ENCODE measurements at regions not wholly inside any gene's neighbourhood (a gene's known extent, or its start where the extent isn't known, plus 50 kb on each side); places are given as distances from the start of the nearest gene placed in this dataset.

- 73 to 79% (median 74%) methylated on average over 4 of the region's 4 CpGs for WGBS, 4 donors
Measured at GRCh38 chr4:61086357-61086756, 113.8 kb upstream of the ADGRL3 start.

DNA sequence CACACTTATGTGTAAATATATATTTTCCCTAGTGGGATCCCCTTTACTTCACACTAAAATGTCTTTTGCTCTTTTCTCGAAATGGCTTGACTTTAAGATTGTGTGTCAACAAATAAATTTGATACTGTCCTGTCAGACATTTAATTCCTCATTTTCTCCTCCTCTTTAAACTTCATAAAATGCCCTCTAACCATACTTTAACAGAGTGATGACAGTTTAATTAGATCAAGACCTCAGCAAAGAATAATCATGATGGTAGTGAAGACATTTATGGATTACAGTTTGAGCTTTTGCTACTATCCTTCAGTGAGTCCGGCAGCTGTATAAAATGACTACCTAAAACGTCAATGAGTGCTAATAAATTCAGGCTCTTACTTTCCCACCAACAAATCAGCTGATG lies 113.1 kb upstream of the ADGRL3 start:
- no peaks in the 10 kb centered on the region for H3K27me3 ChIP-seq
- intact Hi-C loops (cut with DNase I) = no loop called here
- no peak for ATAC-seq
- H3K4me3 ChIP-seq = no peak overlapping the region
- TF ChIP-seq POLR2A (IDR thresholded peaks at IDR 0.05) (no peak), CTCF (IDR thresholded peaks at IDR 0.05) (no peak)
- H3K9me3 ChIP-seq = peaks cover 0 to 2% (median 0%) of the 10 kb centered on the region in 12 donors
- no peaks in the 10 kb centered on the region for H3K4me1 ChIP-seq
- 79 to 84% (median 83%) methylated on average over 3 of the region's 3 CpGs for WGBS, 4 donors
- DNase-seq = no peak
- H3K36me3 ChIP-seq = no peaks in the 10 kb centered on the region
- no peak overlapping the region for H3K27ac ChIP-seq

More at GRCh38 chr4:61086357-61086756, 113.8 kb upstream of the ADGRL3 start:
- Histone ChIP-seq H3K4me3 (no peak overlapping the region), H3K9me3 (no peaks in the 10 kb centered on the region), H3K36me3 (no peaks in the 10 kb centered on the region), H3K4me1 (no peaks in the 10 kb centered on the region), H3K27ac (no peak overlapping the region), H3K27me3 (no peaks in the 10 kb centered on the region)
- TF ChIP-seq POLR2A (IDR thresholded peaks at IDR 0.05) (no peak), CTCF (IDR thresholded peaks at IDR 0.05) (no peak)
- intact Hi-C loops (cut with DNase I) = no loop called here
- no peak for DNase-seq
- ATAC-seq = no peak

- no peak for TF ChIP-seq POLR2A (IDR thresholded peaks at IDR 0.05)
- TF ChIP-seq CTCF (IDR thresholded peaks at IDR 0.05) = no peak
- ATAC-seq = no peak
- 80 to 84% (median 80%) methylated on average over 3 to 6 of the region's 6 CpGs for WGBS, 4 donors
- no peaks in the 10 kb centered on the region for H3K27me3 ChIP-seq
- H3K4me3 ChIP-seq = no peak overlapping the region
- no peak for DNase-seq
- no peaks in the 10 kb centered on the region for H3K4me1 ChIP-seq
- intact Hi-C loops (cut with DNase I) = no loop called here
- H3K36me3 ChIP-seq = no peaks in the 10 kb centered on the region
- H3K9me3 ChIP-seq = peaks cover 0 to 9% (median 0%) of the 10 kb centered on the region in 12 donors
- no peak overlapping the region for H3K27ac ChIP-seq
Measured at GRCh38 chr4:61094854-61095598, 105.1 kb upstream of the ADGRL3 start.

DNA sequence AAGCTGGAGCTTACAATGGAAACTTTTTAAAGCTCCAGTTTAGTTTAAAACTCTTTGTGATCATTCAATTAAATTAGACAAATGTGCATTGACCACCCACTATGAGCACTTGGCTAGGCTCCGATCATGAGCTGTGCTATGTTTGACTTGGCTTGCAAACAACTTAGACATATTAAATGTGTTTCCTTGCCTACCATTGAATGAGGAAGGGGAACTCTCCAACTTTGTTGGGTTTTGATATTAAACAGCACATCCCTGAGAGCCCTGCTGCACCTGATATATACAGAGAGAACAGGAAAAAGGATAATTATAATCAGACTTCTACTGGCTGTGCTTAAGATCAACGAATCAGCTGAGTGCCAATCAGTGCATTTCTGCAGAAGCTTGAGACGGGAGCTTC lies 71.4 kb upstream of the ADGRL3 start:
- peaks cover 0 to 11% (median 3%) of the 10 kb centered on the region in 12 donors for H3K9me3 ChIP-seq
- DNase-seq = no peak
- no peak for TF ChIP-seq CTCF (IDR thresholded peaks at IDR 0.05)
- no peak for TF ChIP-seq POLR2A (IDR thresholded peaks at IDR 0.05)
- H3K27me3 ChIP-seq = no peaks in the 10 kb centered on the region
- no peak for ATAC-seq
- 47 to 58% (median 53%) methylated on average over 3 of the region's 3 CpGs for WGBS, 4 donors
- intact Hi-C loops (cut with DNase I) = no loop called here
- H3K36me3 ChIP-seq = no peaks in the 10 kb centered on the region
- no peak overlapping the region for H3K4me3 ChIP-seq
- no peaks in the 10 kb centered on the region for H3K4me1 ChIP-seq
- H3K27ac ChIP-seq = no peak overlapping the region

Data from heart left ventricle (tissue), 16 donors.